ENCODE measurements at regions not wholly inside any gene's neighbourhood (a gene's known extent, or its start where the extent isn't known, plus 50 kb on each side); places are given as distances from the start of the nearest gene placed in this dataset.

DNA sequence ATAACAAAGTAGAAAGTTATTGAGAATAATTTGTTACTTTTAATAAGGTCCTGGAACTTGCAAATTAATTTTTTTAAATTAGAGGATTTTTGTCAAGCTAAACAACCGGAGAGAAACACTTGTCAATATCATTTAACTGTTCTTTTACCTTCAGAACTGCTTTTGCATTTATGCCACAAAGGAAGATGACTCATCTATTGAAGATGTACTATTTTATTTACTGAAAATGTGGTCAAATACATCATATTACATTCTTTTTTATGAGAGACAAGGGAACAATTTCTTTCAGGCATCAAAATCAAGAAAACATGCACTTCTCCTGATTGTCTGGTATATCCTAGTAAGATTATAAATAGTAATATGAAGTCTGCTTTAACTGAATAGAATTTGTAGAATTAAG lies 558.2 kb upstream of the PRMT6 start:
- TF ChIP-seq, protein P1, sequence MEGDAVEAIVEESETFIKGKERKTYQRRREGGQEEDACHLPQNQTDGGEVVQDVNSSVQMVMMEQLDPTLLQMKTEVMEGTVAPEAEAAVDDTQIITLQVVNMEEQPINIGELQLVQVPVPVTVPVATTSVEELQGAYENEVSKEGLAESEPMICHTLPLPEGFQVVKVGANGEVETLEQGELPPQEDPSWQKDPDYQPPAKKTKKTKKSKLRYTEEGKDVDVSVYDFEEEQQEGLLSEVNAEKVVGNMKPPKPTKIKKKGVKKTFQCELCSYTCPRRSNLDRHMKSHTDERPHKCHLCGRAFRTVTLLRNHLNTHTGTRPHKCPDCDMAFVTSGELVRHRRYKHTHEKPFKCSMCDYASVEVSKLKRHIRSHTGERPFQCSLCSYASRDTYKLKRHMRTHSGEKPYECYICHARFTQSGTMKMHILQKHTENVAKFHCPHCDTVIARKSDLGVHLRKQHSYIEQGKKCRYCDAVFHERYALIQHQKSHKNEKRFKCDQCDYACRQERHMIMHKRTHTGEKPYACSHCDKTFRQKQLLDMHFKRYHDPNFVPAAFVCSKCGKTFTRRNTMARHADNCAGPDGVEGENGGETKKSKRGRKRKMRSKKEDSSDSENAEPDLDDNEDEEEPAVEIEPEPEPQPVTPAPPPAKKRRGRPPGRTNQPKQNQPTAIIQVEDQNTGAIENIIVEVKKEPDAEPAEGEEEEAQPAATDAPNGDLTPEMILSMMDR (IDR thresholded peaks at IDR 0.05; ENCODE audit: low read depth, low read length, missing input control): no peak
- TF ChIP-seq, protein P2, sequence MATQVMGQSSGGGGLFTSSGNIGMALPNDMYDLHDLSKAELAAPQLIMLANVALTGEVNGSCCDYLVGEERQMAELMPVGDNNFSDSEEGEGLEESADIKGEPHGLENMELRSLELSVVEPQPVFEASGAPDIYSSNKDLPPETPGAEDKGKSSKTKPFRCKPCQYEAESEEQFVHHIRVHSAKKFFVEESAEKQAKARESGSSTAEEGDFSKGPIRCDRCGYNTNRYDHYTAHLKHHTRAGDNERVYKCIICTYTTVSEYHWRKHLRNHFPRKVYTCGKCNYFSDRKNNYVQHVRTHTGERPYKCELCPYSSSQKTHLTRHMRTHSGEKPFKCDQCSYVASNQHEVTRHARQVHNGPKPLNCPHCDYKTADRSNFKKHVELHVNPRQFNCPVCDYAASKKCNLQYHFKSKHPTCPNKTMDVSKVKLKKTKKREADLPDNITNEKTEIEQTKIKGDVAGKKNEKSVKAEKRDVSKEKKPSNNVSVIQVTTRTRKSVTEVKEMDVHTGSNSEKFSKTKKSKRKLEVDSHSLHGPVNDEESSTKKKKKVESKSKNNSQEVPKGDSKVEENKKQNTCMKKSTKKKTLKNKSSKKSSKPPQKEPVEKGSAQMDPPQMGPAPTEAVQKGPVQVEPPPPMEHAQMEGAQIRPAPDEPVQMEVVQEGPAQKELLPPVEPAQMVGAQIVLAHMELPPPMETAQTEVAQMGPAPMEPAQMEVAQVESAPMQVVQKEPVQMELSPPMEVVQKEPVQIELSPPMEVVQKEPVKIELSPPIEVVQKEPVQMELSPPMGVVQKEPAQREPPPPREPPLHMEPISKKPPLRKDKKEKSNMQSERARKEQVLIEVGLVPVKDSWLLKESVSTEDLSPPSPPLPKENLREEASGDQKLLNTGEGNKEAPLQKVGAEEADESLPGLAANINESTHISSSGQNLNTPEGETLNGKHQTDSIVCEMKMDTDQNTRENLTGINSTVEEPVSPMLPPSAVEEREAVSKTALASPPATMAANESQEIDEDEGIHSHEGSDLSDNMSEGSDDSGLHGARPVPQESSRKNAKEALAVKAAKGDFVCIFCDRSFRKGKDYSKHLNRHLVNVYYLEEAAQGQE (IDR thresholded peaks at IDR 0.05): no peak

All from liver (tissue), 2 donors.